ENCODE measurements at regions not wholly inside any gene's neighbourhood (a gene's known extent, or its start where the extent isn't known, plus 50 kb on each side); places are given as distances from the start of the nearest gene placed in this dataset.

DNA sequence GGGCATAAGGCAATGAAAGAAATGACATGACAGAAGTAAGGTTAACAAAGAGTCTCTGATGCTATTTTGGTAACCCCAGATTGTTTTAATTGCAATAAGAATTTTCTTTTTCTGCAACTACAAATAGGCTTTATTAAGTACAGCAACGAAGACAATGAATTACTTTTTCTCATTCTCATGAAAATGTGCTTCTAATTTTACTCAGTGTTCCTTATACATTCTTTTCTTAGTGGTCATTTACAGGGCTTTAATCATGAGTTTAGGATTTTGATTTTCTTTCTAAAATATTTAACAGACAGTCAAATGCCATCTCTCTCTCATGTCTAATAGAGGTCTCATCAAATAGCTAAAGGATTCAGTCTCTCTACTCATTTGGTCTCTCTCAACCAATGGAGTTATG, 452.1 kb downstream of the RAP2B start:
- Histone ChIP-seq H4K91ac (ENCODE audit: low read depth, low read length) (no peak overlapping the region), H3K27ac (ENCODE audit: low read depth, low read length) (no peak overlapping the region), H3K79me2 (ENCODE audit: control insufficient read depth, insufficient read depth, low read length, poor library complexity) (no peaks in the 10 kb centered on the region), H3K9ac (ENCODE audit: low read length) (no peak overlapping the region), H3K27me3 (ENCODE audit: insufficient read depth, low read length) (no peaks in the 10 kb centered on the region), H3K36me3 (ENCODE audit: control insufficient read depth in 1 of 2, insufficient read depth in 2 of 2, low read length in 2 of 2) (no peaks in the 10 kb centered on the region), H2BK12ac (ENCODE audit: low read length) (no peak overlapping the region), H3K4ac (ENCODE audit: low read depth, low read length) (no peak overlapping the region), H4K8ac (ENCODE audit: low read depth, low read length) (no peak overlapping the region), H3K79me1 (ENCODE audit: low read length) (no peaks in the 10 kb centered on the region), H2AK5ac (ENCODE audit: low read length) (no peak overlapping the region), H3K4me2 (ENCODE audit: low read length) (no peak overlapping the region), H3K18ac (ENCODE audit: low read length) (no peak overlapping the region), H3K14ac (ENCODE audit: low read length) (no peak overlapping the region), H2BK120ac (ENCODE audit: insufficient read depth, low read length, poor library complexity) (no peak overlapping the region), H4K12ac (ENCODE audit: low read depth, low read length) (no peak overlapping the region), H3K4me3 (ENCODE audit: low read depth, low read length) (no peak overlapping the region), H2AFZ (ENCODE audit: insufficient read depth, low read length, poor library complexity) (no peak overlapping the region), H3K23ac (ENCODE audit: low read length) (no peak overlapping the region), H2BK5ac (ENCODE audit: low read depth, low read length, poor library complexity) (no peak overlapping the region), H3K4me1 (ENCODE audit: control insufficient read depth in 1 of 2, insufficient read depth in 2 of 2, low read length in 2 of 2) (no peaks in the 10 kb centered on the region), H3K9me3 (ENCODE audit: insufficient read depth, low read depth, low read length) (no peaks in the 10 kb centered on the region)
- DNase-seq, result no peak
- no CpG with 5 or more reads among the region's 1 CpG for WGBS (ENCODE audit: extremely low coverage, insufficient coverage, insufficient read length)

DNA sequence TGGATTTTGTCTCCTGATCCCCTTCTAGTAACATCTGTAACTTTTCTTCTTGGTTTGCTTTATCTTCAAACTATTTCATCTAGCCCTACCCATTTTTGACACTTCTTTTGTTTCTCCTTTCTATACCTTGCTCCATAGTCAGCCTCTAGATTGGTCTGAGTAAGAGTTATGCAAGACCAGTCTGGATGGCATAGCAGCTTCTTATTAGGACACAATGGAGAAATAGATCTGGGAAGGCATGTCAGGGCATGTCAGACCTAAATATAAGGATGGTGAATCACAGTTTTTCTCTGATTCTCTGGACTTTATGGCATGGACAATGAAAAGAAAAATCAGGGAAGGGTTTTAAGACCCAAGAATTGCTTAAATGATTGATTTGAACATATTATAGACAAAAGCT, 452.5 kb downstream of the RAP2B start:
- H3K9ac ChIP-seq (ENCODE audit: low read length), result no peak overlapping the region
- H2AFZ ChIP-seq (ENCODE audit: insufficient read depth, low read length, poor library complexity), result no peak overlapping the region
- no peaks in the 10 kb centered on the region for H3K79me2 ChIP-seq (ENCODE audit: control insufficient read depth, insufficient read depth, low read length, poor library complexity)
- H2BK5ac ChIP-seq (ENCODE audit: low read depth, low read length, poor library complexity), result peak overlapping the region; percentile 21
- H2AK5ac ChIP-seq (ENCODE audit: low read length), result no peak overlapping the region
- H4K12ac ChIP-seq (ENCODE audit: low read depth, low read length), result no peak overlapping the region
- H3K27ac ChIP-seq (ENCODE audit: low read depth, low read length), result no peak overlapping the region
- no peak overlapping the region for H3K4ac ChIP-seq (ENCODE audit: low read depth, low read length)
- H3K9me3 ChIP-seq (ENCODE audit: insufficient read depth, low read depth, low read length), result no peaks in the 10 kb centered on the region
- H4K91ac ChIP-seq (ENCODE audit: low read depth, low read length), result no peak overlapping the region
- H3K14ac ChIP-seq (ENCODE audit: low read length), result no peak overlapping the region
- no peaks in the 10 kb centered on the region for H3K36me3 ChIP-seq (ENCODE audit: control insufficient read depth in 1 of 2, insufficient read depth in 2 of 2, low read length in 2 of 2)
- H3K4me2 ChIP-seq (ENCODE audit: low read length), result no peak overlapping the region
- no peak overlapping the region for H4K8ac ChIP-seq (ENCODE audit: low read depth, low read length)
- no peak overlapping the region for H3K18ac ChIP-seq (ENCODE audit: low read length)
- H3K4me1 ChIP-seq (ENCODE audit: control insufficient read depth in 1 of 2, insufficient read depth in 2 of 2, low read length in 2 of 2), result no peaks in the 10 kb centered on the region
- no peak overlapping the region for H3K23ac ChIP-seq (ENCODE audit: low read length)
- H2BK120ac ChIP-seq (ENCODE audit: insufficient read depth, low read length, poor library complexity), result no peak overlapping the region
- no peak overlapping the region for H3K4me3 ChIP-seq (ENCODE audit: low read depth, low read length)
- no peaks in the 10 kb centered on the region for H3K27me3 ChIP-seq (ENCODE audit: insufficient read depth, low read length)
- peak; percentile 17 to 57 for DNase-seq
- H3K79me1 ChIP-seq (ENCODE audit: low read length), result no peaks in the 10 kb centered on the region
- H2BK12ac ChIP-seq (ENCODE audit: low read length), result no peak overlapping the region

DNA sequence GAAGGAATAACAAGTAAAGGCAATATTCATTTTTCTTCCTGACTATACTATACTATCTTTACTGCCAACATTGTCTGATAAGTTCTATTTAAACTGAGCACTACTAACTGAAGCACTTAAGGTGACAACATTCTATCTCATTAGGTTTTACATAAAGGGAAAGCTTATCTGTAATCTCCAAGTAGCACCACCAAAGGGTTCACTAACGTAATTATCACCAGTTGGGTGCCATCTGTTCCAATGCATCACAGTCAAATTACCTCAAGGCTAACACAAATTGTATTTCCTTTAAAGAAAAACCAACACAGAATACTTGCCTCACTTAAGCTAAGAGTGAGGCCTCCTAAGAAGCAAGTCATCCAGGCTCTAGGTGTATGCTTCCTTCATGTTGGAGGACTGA, 453.8 kb downstream of the RAP2B start:
- Histone ChIP-seq H4K8ac (ENCODE audit: low read depth, low read length) (no peak overlapping the region), H3K4me3 (ENCODE audit: low read depth, low read length) (no peak overlapping the region), H2AK5ac (ENCODE audit: low read length) (no peak overlapping the region), H3K27ac (ENCODE audit: low read depth, low read length) (no peak overlapping the region), H2BK12ac (ENCODE audit: low read length) (no peak overlapping the region), H2AFZ (ENCODE audit: insufficient read depth, low read length, poor library complexity) (no peak overlapping the region), H4K91ac (ENCODE audit: low read depth, low read length) (no peak overlapping the region), H3K18ac (ENCODE audit: low read length) (no peak overlapping the region), H4K12ac (ENCODE audit: low read depth, low read length) (no peak overlapping the region), H3K4me2 (ENCODE audit: low read length) (no peak overlapping the region), H3K9ac (ENCODE audit: low read length) (no peak overlapping the region), H3K36me3 (ENCODE audit: control insufficient read depth in 1 of 2, insufficient read depth in 2 of 2, low read length in 2 of 2) (no peaks in the 10 kb centered on the region), H3K27me3 (ENCODE audit: insufficient read depth, low read length) (no peaks in the 10 kb centered on the region), H3K23ac (ENCODE audit: low read length) (no peak overlapping the region), H2BK5ac (ENCODE audit: low read depth, low read length, poor library complexity) (no peak overlapping the region), H3K14ac (ENCODE audit: low read length) (no peak overlapping the region), H3K79me1 (ENCODE audit: low read length) (no peaks in the 10 kb centered on the region), H3K4ac (ENCODE audit: low read depth, low read length) (no peak overlapping the region), H2BK120ac (ENCODE audit: insufficient read depth, low read length, poor library complexity) (no peak overlapping the region), H3K79me2 (ENCODE audit: control insufficient read depth, insufficient read depth, low read length, poor library complexity) (no peaks in the 10 kb centered on the region), H3K4me1 (ENCODE audit: control insufficient read depth in 1 of 2, insufficient read depth in 2 of 2, low read length in 2 of 2) (no peaks in the 10 kb centered on the region), H3K9me3 (ENCODE audit: insufficient read depth, low read depth, low read length) (no peaks in the 10 kb centered on the region)
- no peak for DNase-seq
- no CpG with 5 or more reads among the region's 1 CpG for WGBS (ENCODE audit: extremely low coverage, insufficient coverage, insufficient read length)

DNA sequence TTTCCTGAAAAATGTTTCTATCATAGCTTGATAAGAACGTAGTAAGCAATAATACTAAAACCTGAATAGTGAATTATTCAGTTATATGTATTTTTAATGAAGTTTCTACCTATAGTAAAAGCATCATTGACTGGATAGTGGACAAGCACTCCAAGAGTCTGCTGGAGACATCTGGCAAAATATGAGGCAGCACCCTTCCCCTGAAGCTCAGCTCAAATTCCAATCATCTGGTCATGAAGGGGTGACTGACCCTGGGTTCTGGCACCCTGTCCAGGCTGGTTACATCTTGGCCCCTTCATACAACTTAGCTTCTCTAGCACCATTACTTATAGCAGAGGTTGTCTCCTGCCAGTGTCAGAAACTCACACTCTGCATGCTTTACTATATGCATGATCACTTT, 455.4 kb downstream of the RAP2B start:
- Histone ChIP-seq H3K14ac (ENCODE audit: low read length) (no peak overlapping the region), H3K18ac (ENCODE audit: low read length) (no peak overlapping the region), H3K9ac (ENCODE audit: low read length) (no peak overlapping the region), H2BK5ac (ENCODE audit: low read depth, low read length, poor library complexity) (no peak overlapping the region), H3K4me1 (ENCODE audit: control insufficient read depth in 1 of 2, insufficient read depth in 2 of 2, low read length in 2 of 2) (no peaks in the 10 kb centered on the region), H3K36me3 (ENCODE audit: control insufficient read depth in 1 of 2, insufficient read depth in 2 of 2, low read length in 2 of 2) (no peaks in the 10 kb centered on the region), H3K23ac (ENCODE audit: low read length) (no peak overlapping the region), H3K27ac (ENCODE audit: low read depth, low read length) (no peak overlapping the region), H3K4ac (ENCODE audit: low read depth, low read length) (no peak overlapping the region), H3K9me3 (ENCODE audit: insufficient read depth, low read depth, low read length) (no peaks in the 10 kb centered on the region), H4K12ac (ENCODE audit: low read depth, low read length) (no peak overlapping the region), H4K91ac (ENCODE audit: low read depth, low read length) (no peak overlapping the region), H4K8ac (ENCODE audit: low read depth, low read length) (no peak overlapping the region), H3K4me3 (ENCODE audit: low read depth, low read length) (no peak overlapping the region), H3K4me2 (ENCODE audit: low read length) (no peak overlapping the region), H2AFZ (ENCODE audit: insufficient read depth, low read length, poor library complexity) (no peak overlapping the region), H3K27me3 (ENCODE audit: insufficient read depth, low read length) (no peaks in the 10 kb centered on the region), H2BK12ac (ENCODE audit: low read length) (no peak overlapping the region), H2BK120ac (ENCODE audit: insufficient read depth, low read length, poor library complexity) (no peak overlapping the region), H2AK5ac (ENCODE audit: low read length) (no peak overlapping the region), H3K79me1 (ENCODE audit: low read length) (no peaks in the 10 kb centered on the region), H3K79me2 (ENCODE audit: control insufficient read depth, insufficient read depth, low read length, poor library complexity) (no peaks in the 10 kb centered on the region)
- no peak for DNase-seq
- no CpG with 5 or more reads among the region's 1 CpG for WGBS (ENCODE audit: extremely low coverage, insufficient coverage, insufficient read length)

DNA sequence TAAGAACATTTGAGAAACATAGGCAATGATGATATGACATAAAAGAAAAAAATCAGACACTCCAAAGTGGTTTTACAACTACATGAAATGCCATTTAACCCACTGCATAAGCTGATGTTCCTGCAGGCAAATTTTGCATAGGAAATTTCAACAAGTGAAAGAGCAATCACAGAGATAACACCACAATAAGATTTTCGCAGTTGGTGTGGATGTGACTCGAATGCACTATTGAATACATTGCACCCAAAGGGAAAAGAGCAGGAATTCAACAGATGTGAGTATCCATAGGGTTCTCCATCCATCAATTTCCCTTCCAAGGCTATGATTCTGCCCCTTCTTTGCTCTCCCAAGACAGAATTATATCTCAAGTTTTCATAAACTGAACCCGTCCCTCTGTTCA, 456.1 kb downstream of the RAP2B start:
- no peaks in the 10 kb centered on the region for H3K36me3 ChIP-seq (ENCODE audit: control insufficient read depth in 1 of 2, insufficient read depth in 2 of 2, low read length in 2 of 2)
- H3K27me3 ChIP-seq (ENCODE audit: insufficient read depth, low read length), result no peaks in the 10 kb centered on the region
- H3K27ac ChIP-seq (ENCODE audit: low read depth, low read length), result no peak overlapping the region
- no peak overlapping the region for H2BK5ac ChIP-seq (ENCODE audit: low read depth, low read length, poor library complexity)
- H2BK12ac ChIP-seq (ENCODE audit: low read length), result no peak overlapping the region
- no CpG with 5 or more reads among the region's 3 CpGs for WGBS (ENCODE audit: extremely low coverage, insufficient coverage, insufficient read length)
- H3K9me3 ChIP-seq (ENCODE audit: insufficient read depth, low read depth, low read length), result no peaks in the 10 kb centered on the region
- H2AK5ac ChIP-seq (ENCODE audit: low read length), result no peak overlapping the region
- no peaks in the 10 kb centered on the region for H3K79me1 ChIP-seq (ENCODE audit: low read length)
- H3K79me2 ChIP-seq (ENCODE audit: control insufficient read depth, insufficient read depth, low read length, poor library complexity), result no peaks in the 10 kb centered on the region
- H3K4ac ChIP-seq (ENCODE audit: low read depth, low read length), result no peak overlapping the region
- H3K4me1 ChIP-seq (ENCODE audit: control insufficient read depth in 1 of 2, insufficient read depth in 2 of 2, low read length in 2 of 2), result no peaks in the 10 kb centered on the region
- H3K18ac ChIP-seq (ENCODE audit: low read length), result no peak overlapping the region
- H4K91ac ChIP-seq (ENCODE audit: low read depth, low read length), result no peak overlapping the region
- DNase-seq, result no peak
- no peak overlapping the region for H3K4me3 ChIP-seq (ENCODE audit: low read depth, low read length)
- H2BK120ac ChIP-seq (ENCODE audit: insufficient read depth, low read length, poor library complexity), result no peak overlapping the region
- H4K12ac ChIP-seq (ENCODE audit: low read depth, low read length), result no peak overlapping the region
- no peak overlapping the region for H3K4me2 ChIP-seq (ENCODE audit: low read length)
- H3K9ac ChIP-seq (ENCODE audit: low read length), result no peak overlapping the region
- H3K23ac ChIP-seq (ENCODE audit: low read length), result no peak overlapping the region
- H3K14ac ChIP-seq (ENCODE audit: low read length), result no peak overlapping the region
- no peak overlapping the region for H4K8ac ChIP-seq (ENCODE audit: low read depth, low read length)
- no peak overlapping the region for H2AFZ ChIP-seq (ENCODE audit: insufficient read depth, low read length, poor library complexity)

Data from trophoblast cell (in vitro differentiated cells and primary cell).